ENCODE measurements at regions not wholly inside any gene's neighbourhood (a gene's known extent, or its start where the extent isn't known, plus 50 kb on each side); places are given as distances from the start of the nearest gene placed in this dataset.

DNA sequence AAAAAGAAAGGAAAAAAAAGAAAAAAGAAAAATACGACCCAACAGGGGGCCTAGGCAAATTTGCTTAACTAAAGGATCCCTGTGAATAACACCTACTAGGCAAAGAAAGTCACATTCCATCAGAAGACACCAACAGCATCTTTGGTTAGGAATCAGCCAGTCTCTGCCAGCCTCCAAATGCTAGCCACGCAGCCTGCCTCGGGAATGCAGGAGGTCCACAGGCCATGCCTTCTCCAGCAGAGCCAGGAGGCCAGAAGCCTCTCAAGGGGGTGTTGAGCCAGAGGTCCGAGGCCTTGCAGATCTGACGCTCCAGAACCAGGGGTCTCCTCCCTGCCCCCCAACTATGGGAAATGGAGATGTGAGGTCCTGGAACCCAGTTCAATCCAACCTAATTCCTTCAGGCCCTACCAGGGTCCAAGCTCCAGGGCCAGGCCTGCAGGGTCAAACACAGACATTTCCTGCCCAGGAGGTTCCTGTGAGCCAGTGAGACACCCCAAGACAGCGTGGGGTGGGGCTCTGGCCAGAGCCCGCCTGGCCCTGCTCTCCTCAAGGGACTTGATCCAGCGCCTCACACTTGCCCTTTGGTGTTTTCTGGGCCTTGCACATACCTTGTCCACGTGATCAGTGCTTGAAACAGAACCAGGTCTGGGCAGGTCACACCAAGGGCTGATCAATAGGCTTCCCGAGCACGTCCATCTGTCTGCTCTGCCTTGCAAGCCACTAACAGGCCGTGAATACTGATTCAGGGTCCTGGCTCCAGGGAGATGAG, 289.6 kb upstream of the ID2 start:
- 80% methylated on average over 12 of the region's 12 CpGs for whole genome bisulfite sequencing (ENCODE audit: missing lambda C conversion rate)

DNA sequence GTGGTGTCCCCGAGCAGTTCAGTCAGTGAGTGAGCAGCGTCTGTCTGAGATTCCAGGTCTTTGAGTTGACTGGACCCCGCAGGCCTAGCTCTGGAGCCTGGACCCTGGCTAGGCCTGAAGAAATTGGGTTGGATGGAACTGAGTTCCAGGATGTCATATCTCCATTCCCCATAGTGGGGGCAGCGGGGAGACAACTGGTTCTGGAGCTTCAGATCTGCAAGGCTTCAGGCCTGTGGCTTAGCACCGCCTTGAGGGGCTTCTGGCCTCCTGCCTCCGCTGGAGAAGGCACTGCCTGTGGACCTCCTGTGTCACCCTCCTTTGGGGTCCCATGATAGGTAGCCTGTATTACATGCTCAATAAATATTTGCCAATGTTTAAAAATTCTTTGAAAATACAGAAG, 288.4 kb upstream of the ID2 start:
- CTCF ChIA-PET: no interaction called here
- no peak for FAIRE-seq
- no peak overlapping the region for H3K4me2 ChIP-seq
- no peak for TF ChIP-seq CBX8 (IDR thresholded peaks at IDR 0.05)
- H3K4me1 ChIP-seq: peaks cover 14% of the 10 kb centered on the region
- POLR2A ChIA-PET: no interaction called here
- WGBS (ENCODE audit: missing lambda C conversion rate): 92% methylated on average over 6 of the region's 6 CpGs
- H3K4me3 ChIP-seq: no peak overlapping the region
- no peaks in the 10 kb centered on the region for H3K9me3 ChIP-seq
- ATAC-seq: no peak
- DNase-seq (ENCODE audit: low read depth in 1 of 2, low spot score in 1 of 2): no peak
- no peak overlapping the region for H3K27ac ChIP-seq

More for the DNA sequence above, 289.6 kb upstream of the ID2 start:
- H3K4me1 ChIP-seq: peaks cover 14% of the 10 kb centered on the region
- TF ChIP-seq CBX2 (IDR thresholded peaks at IDR 0.05; ENCODE audit: borderline replicate concordance, low read depth): no peak
- no peak for TF ChIP-seq SMC3 (IDR thresholded peaks at IDR 0.05)
- TF ChIP-seq EP300 (IDR thresholded peaks at IDR 0.05): no peak
- TF ChIP-seq RAD21 (conservative IDR thresholded peaks at IDR 0.05 in 1 of 2, IDR thresholded peaks at IDR 0.05 in 1 of 2): no peak
- TF ChIP-seq HDAC2 (IDR thresholded peaks at IDR 0.05): no peak
- ChIA-PET POLR2A (no interaction called here), CTCF (interaction anchor here (0.8 to 1.4 kb wide), 2 partner anchors 12 to 15 kb away, joined by 3 to 4 read pairs; no protein-coding TSS in a partner anchor)
- no peak overlapping the region for H3K27ac ChIP-seq
- no peak for ATAC-seq
- no peak overlapping the region for H3K4me3 ChIP-seq
- no peak for DNase-seq (ENCODE audit: low read depth in 1 of 2, low spot score in 1 of 2)
- peaks cover 9% of the 10 kb centered on the region for H3K9me3 ChIP-seq
- FAIRE-seq: no peak
- no peak overlapping the region for H3K4me2 ChIP-seq

DNA sequence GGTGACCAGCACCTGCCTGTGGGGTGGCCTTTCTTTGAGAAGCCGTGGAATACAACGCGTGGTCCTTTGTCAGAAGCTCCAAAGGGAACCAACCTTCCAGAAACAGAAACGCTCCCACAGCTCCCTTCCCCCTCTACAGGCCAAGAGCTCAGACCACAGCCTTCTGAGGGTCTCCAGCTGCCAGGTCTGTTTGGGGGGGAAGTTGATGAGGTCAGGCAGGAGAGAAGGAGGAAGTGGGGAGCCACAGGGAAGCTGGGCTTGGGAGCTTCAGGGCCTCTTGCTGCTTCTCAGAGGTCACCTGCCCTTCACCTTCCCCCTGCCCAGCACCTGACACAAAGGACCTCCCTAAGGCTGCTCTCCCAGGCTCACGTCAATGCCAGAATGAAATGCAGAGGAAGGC, 287.7 kb upstream of the ID2 start:
- DNase-seq (ENCODE audit: low read depth in 1 of 2, low spot score in 1 of 2) (no peak), ATAC-seq (no peak), FAIRE-seq (no peak)
- peaks cover 10% of the 10 kb centered on the region for H3K4me1 ChIP-seq
- TF ChIP-seq CHD2 (IDR thresholded peaks at IDR 0.05; ENCODE audit: low read length, partially characterized antibody): no peak
- no peak for TF ChIP-seq HOXB13 (CRISPR knock-in tag; IDR thresholded peaks at IDR 0.05; ENCODE audit: low read depth)
- TF ChIP-seq CEBPB (IDR thresholded peaks at IDR 0.05): no peak
- no peak for TF ChIP-seq RAD21 (conservative IDR thresholded peaks at IDR 0.05 in 1 of 2, IDR thresholded peaks at IDR 0.05 in 1 of 2)
- TF ChIP-seq MAFK (IDR thresholded peaks at IDR 0.05; ENCODE audit: partially characterized antibody): no peak
- TF ChIP-seq TFCP2L1 (CRISPR knock-in tag; IDR thresholded peaks at IDR 0.05): no peak
- TF ChIP-seq NPAS2 (CRISPR knock-in tag; IDR thresholded peaks at IDR 0.05; ENCODE audit: borderline replicate concordance): no peak
- TF ChIP-seq, protein P1, sequence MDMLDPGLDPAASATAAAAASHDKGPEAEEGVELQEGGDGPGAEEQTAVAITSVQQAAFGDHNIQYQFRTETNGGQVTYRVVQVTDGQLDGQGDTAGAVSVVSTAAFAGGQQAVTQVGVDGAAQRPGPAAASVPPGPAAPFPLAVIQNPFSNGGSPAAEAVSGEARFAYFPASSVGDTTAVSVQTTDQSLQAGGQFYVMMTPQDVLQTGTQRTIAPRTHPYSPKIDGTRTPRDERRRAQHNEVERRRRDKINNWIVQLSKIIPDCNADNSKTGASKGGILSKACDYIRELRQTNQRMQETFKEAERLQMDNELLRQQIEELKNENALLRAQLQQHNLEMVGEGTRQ (IDR thresholded peaks at IDR 0.05): no peak
- TF ChIP-seq, protein P2, sequence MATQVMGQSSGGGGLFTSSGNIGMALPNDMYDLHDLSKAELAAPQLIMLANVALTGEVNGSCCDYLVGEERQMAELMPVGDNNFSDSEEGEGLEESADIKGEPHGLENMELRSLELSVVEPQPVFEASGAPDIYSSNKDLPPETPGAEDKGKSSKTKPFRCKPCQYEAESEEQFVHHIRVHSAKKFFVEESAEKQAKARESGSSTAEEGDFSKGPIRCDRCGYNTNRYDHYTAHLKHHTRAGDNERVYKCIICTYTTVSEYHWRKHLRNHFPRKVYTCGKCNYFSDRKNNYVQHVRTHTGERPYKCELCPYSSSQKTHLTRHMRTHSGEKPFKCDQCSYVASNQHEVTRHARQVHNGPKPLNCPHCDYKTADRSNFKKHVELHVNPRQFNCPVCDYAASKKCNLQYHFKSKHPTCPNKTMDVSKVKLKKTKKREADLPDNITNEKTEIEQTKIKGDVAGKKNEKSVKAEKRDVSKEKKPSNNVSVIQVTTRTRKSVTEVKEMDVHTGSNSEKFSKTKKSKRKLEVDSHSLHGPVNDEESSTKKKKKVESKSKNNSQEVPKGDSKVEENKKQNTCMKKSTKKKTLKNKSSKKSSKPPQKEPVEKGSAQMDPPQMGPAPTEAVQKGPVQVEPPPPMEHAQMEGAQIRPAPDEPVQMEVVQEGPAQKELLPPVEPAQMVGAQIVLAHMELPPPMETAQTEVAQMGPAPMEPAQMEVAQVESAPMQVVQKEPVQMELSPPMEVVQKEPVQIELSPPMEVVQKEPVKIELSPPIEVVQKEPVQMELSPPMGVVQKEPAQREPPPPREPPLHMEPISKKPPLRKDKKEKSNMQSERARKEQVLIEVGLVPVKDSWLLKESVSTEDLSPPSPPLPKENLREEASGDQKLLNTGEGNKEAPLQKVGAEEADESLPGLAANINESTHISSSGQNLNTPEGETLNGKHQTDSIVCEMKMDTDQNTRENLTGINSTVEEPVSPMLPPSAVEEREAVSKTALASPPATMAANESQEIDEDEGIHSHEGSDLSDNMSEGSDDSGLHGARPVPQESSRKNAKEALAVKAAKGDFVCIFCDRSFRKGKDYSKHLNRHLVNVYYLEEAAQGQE (IDR thresholded peaks at IDR 0.05): no peak
- TF ChIP-seq HOXB5 (CRISPR knock-in tag; IDR thresholded peaks at IDR 0.05): no peak
- no peak for TF ChIP-seq ESRRA (IDR thresholded peaks at IDR 0.05; ENCODE audit: borderline replicate concordance, low read length)
- TF ChIP-seq FOSB (CRISPR knock-in tag; IDR thresholded peaks at IDR 0.05): no peak
- H3K4me3 ChIP-seq: no peak overlapping the region
- H3K9me3 ChIP-seq: no peaks in the 10 kb centered on the region
- WGBS (ENCODE audit: missing lambda C conversion rate): 91% methylated on average over 5 of the region's 5 CpGs
- no peak overlapping the region for H3K4me2 ChIP-seq
- no peak overlapping the region for H3K27ac ChIP-seq
- CTCF ChIA-PET: interaction anchor here (0.8 kb wide), 1 partner anchor 15 kb away, joined by 3 read pairs; no protein-coding TSS in a partner anchor
- POLR2A ChIA-PET: no interaction called here
